ENCODE measurements at regions not wholly inside any gene's neighbourhood (a gene's known extent, or its start where the extent isn't known, plus 50 kb on each side); places are given as distances from the start of the nearest gene placed in this dataset.

DNA sequence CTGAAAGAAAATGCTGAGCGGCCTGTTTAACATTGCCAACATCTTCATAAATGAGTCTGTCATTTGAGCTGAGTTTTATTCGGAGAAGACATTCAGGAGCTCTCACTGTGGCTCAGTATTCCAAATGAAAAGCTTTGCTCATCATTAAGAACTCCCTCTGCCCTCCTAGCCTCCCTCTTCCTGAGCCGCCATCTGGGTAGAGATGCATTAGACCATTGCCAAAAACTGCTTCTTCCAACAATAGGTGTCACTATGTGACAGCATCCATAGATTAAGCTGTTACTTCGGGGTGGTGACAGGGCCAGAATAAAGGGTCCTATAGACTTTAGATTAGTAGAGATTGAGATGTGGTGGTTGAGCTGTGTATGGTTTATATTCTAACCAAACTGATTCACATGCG, 501.4 kb upstream of the NR2F2 start:
- DNase-seq (ENCODE audit: low read depth) = no peak
- TF ChIP-seq, protein P1, sequence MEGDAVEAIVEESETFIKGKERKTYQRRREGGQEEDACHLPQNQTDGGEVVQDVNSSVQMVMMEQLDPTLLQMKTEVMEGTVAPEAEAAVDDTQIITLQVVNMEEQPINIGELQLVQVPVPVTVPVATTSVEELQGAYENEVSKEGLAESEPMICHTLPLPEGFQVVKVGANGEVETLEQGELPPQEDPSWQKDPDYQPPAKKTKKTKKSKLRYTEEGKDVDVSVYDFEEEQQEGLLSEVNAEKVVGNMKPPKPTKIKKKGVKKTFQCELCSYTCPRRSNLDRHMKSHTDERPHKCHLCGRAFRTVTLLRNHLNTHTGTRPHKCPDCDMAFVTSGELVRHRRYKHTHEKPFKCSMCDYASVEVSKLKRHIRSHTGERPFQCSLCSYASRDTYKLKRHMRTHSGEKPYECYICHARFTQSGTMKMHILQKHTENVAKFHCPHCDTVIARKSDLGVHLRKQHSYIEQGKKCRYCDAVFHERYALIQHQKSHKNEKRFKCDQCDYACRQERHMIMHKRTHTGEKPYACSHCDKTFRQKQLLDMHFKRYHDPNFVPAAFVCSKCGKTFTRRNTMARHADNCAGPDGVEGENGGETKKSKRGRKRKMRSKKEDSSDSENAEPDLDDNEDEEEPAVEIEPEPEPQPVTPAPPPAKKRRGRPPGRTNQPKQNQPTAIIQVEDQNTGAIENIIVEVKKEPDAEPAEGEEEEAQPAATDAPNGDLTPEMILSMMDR (conservative IDR thresholded peaks at IDR 0.05; ENCODE audit: low read depth, low read length) = no peak
- H3K4me3 ChIP-seq (ENCODE audit: low read length) = no peak overlapping the region

DNA sequence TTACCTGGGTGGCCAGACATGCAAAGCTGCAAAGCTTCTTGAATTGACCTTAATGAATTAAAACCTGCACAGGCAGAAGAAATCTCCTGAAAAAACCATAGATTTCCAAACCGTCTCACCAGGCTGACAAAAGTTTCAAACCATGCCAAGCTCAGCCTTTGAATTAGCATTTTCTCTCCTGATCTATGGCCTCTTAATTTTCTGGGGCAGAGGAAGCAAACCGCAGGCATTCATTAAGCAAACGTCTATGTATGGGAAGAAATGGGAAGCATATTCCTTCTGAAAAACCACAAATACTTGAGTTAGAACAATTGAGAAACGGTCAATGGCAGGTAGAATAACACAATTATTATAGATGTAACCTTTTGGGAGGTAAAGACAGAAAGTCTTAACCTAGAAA, 500.2 kb upstream of the NR2F2 start:
- TF ChIP-seq, protein P1 (conservative IDR thresholded peaks at IDR 0.05; ENCODE audit: low read depth, low read length) = no peak

DNA sequence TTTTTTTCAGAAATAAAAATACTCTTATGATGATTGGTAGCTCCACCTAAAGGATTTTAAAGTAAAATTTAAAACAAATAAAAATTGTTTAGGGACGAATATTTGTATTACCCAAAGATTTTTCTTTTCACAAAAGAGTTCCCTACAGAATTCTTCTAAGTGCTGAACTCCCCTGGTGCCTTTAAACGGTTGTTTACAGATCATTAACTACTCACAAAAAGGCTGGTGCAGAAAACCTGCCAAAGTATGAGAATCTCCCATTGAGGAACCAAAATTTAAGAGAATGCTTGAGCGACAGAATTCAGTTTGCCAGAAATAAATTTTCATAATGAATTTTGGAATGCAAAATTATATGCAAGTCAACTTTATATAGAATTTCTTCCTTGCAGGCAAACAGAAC, 497.8 kb upstream of the NR2F2 start:
- TF ChIP-seq, protein P1 (conservative IDR thresholded peaks at IDR 0.05; ENCODE audit: low read depth, low read length) = no peak
- DNase-seq (ENCODE audit: low read depth) = no peak
- H3K4me3 ChIP-seq (ENCODE audit: low read length) = no peak overlapping the region

More for the DNA sequence above, 500.2 kb upstream of the NR2F2 start:
- DNase-seq (ENCODE audit: low read depth) = peak; percentile 3
- H3K4me3 ChIP-seq (ENCODE audit: low read length) = no peak overlapping the region

DNA sequence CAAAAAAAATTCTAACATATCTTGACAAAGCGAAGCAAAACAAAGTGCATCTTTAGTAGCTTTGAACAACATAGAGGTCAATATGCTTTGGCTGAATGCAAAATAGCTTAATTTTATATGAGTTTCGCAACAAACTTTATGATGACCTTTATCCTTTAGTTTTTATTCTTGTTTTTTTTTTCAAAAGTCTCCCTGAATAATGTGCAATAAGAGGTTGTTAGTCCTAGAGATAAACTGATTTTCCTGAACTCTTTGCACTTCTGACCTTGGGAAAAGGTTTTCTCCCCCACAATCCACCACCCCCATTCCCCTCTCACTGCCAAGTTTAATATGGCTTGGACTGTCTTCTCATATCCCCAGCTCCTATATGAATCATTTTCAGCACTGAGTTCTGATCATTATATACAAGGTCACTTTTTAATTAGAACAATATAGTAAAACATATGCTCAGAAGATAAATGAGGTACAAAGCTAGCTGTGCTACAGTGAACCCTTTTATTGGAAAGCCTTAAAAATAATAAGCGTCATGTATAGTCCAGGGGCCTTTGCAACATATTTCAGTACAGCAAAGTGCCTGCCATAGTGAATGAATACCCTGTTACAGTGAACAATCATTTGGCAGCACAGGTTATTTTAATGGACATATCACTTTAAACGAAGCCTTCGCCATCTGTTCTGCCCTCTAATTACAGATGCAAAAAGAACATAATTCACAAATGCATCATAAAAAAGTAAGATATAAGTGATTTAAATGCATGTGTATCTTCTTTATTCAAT, 496.3 kb upstream of the NR2F2 start:
- no peak overlapping the region for H3K4me3 ChIP-seq (ENCODE audit: low read length)
- TF ChIP-seq, protein P1 (conservative IDR thresholded peaks at IDR 0.05; ENCODE audit: low read depth, low read length) = no peak
- no peak for DNase-seq (ENCODE audit: low read depth)

DNA sequence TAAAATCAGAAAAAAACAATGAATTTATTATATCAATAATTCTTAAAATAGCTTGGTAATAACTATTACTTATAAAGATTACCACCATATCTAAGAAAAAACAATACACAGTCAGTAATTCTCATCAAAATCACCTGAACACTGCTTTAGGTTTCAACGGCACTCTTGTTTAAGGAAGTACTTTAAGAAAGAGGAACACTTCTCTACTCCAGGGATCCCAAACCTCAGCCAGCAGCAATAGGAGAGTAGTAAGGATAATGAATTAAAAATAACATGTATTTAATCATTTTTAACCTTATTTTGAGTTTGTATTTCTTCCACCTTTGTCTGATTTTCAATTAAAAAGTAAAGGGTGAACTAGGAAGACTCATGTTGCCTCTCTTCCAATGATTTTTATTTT, 494.0 kb upstream of the NR2F2 start:
- no peak for DNase-seq (ENCODE audit: low read depth)
- H3K4me3 ChIP-seq (ENCODE audit: low read length) = no peak overlapping the region
- TF ChIP-seq, protein P1 (conservative IDR thresholded peaks at IDR 0.05; ENCODE audit: low read depth, low read length) = no peak

DNA sequence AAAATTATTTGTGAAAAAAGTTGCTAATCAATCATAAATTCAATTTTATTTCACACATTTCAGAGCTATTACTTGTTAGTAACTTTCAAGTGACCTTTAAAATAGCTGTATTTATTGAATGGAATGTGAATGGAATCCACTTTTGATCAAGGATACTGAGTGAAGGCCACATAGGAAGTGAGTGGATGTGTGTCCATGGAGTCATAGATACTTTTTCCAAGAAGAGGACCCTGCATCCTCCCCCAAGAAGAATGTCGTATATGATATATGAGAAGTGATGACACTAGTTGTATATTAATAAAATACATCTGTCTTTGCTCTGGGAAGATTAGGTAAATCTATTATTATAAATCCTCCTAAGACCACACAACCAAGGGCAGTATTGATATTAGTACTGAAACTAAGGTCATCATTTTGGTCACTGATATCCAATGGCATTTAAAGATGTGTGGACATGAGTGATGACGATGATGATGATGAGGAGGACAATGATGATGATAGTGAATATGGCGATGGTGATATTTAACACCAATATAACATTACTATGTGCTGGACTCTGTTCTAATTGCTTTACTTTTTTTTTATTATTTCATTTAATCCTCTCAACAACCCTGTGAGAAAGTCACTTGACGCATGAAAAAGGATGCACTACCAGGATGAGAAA, 493.0 kb upstream of the NR2F2 start:
- no peak for DNase-seq (ENCODE audit: low read depth)
- TF ChIP-seq, protein P1 (conservative IDR thresholded peaks at IDR 0.05; ENCODE audit: low read depth, low read length) = no peak
- no peak overlapping the region for H3K4me3 ChIP-seq (ENCODE audit: low read length)

DNA sequence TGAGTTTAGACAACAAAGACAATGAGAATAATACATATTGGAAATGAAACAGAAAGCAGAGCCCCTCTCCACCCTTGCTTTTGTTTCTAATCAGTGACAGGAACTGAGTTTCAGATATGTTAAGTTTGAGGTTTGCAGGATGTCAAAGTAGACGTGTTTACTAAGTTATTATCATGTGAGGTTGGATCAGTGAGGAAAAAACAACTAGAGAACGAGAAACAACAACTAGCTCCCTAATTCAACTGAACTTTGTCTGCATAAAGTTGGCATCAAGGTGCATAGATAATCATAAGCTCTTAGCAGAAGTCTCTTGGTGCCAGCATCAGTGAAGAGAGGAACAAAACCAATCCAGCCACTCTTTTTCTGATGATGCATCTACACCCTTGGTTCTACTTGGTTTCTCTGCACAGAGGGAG, 491.1 kb upstream of the NR2F2 start:
- TF ChIP-seq, protein P1 (conservative IDR thresholded peaks at IDR 0.05; ENCODE audit: low read depth, low read length) = no peak
- H3K4me3 ChIP-seq (ENCODE audit: low read length) = no peak overlapping the region
- no peak for DNase-seq (ENCODE audit: low read depth)
